ENCODE measurements at regions not wholly inside any gene's neighbourhood (a gene's known extent, or its start where the extent isn't known, plus 50 kb on each side); places are given as distances from the start of the nearest gene placed in this dataset.

DNA sequence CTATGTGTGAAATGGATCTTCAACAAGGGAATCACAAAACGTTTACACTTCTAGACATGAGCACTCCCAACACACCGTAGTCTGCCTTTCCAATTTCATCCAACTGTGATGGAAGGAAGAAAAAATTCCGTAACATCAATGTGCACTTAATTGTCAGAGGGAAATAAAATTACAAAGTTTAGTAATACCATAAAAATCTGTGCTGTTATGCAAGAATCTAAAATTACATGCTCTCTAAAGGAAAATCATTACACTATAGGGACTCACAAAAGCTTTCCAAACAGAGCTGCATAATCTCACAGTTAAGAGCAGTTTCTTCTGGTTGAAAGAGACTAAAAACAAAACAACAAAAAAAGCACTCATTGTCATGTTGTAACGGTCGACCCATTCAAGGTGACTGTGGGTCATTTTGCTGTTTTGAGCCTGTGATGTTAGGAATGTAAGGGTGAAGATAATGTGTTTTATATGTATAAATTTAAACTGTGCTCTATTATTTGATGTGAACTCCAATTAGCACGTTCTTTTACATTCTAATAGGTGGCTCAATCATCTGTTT, 698.0 kb downstream of the TDRD15 start (continued):
- TF ChIP-seq, protein P1, sequence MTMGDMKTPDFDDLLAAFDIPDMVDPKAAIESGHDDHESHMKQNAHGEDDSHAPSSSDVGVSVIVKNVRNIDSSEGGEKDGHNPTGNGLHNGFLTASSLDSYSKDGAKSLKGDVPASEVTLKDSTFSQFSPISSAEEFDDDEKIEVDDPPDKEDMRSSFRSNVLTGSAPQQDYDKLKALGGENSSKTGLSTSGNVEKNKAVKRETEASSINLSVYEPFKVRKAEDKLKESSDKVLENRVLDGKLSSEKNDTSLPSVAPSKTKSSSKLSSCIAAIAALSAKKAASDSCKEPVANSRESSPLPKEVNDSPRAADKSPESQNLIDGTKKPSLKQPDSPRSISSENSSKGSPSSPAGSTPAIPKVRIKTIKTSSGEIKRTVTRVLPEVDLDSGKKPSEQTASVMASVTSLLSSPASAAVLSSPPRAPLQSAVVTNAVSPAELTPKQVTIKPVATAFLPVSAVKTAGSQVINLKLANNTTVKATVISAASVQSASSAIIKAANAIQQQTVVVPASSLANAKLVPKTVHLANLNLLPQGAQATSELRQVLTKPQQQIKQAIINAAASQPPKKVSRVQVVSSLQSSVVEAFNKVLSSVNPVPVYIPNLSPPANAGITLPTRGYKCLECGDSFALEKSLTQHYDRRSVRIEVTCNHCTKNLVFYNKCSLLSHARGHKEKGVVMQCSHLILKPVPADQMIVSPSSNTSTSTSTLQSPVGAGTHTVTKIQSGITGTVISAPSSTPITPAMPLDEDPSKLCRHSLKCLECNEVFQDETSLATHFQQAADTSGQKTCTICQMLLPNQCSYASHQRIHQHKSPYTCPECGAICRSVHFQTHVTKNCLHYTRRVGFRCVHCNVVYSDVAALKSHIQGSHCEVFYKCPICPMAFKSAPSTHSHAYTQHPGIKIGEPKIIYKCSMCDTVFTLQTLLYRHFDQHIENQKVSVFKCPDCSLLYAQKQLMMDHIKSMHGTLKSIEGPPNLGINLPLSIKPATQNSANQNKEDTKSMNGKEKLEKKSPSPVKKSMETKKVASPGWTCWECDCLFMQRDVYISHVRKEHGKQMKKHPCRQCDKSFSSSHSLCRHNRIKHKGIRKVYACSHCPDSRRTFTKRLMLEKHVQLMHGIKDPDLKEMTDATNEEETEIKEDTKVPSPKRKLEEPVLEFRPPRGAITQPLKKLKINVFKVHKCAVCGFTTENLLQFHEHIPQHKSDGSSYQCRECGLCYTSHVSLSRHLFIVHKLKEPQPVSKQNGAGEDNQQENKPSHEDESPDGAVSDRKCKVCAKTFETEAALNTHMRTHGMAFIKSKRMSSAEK (CRISPR knock-in tag; IDR thresholded peaks at IDR 0.05; ENCODE audit: borderline replicate concordance) = no peak
- TF ChIP-seq IRF2 (CRISPR knock-in tag; IDR thresholded peaks at IDR 0.05; ENCODE audit: borderline replicate concordance, low read depth) = no peak
- TF ChIP-seq TP53 (CRISPR knock-in tag; IDR thresholded peaks at IDR 0.05) = no peak

DNA sequence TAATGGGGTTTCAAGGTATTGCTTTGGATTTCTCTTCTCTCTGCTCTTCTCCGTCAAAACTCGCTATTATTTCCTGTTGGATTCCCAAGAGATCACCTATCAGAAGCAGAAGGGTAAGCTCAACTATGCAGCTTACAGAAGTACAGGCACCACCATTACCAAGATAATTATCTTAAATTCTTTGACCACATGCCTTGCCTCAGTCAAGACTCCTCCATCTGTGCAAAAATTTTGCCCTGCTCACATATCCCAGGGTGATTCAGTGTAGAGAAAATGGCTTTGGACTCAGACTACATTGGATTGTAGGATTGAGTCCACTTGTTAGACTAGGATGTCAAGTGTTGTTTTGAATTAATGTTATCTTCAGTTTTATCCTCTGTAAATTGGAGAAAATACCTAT, 698.7 kb downstream of the TDRD15 start:
- Mint-ChIP-seq H3K4me1 (peaks cover 33% of the 10 kb centered on the region), H3K27ac (no peak overlapping the region), H3K27me3 (ENCODE audit: low read depth) (no peaks in the 10 kb centered on the region), H3K36me3 (no peaks in the 10 kb centered on the region), H3K4me3 (no peak overlapping the region), H3K9me3 (peaks cover 4% of the 10 kb centered on the region)
- CTCF ChIA-PET = no interaction called here
- TF ChIP-seq, protein P2, sequence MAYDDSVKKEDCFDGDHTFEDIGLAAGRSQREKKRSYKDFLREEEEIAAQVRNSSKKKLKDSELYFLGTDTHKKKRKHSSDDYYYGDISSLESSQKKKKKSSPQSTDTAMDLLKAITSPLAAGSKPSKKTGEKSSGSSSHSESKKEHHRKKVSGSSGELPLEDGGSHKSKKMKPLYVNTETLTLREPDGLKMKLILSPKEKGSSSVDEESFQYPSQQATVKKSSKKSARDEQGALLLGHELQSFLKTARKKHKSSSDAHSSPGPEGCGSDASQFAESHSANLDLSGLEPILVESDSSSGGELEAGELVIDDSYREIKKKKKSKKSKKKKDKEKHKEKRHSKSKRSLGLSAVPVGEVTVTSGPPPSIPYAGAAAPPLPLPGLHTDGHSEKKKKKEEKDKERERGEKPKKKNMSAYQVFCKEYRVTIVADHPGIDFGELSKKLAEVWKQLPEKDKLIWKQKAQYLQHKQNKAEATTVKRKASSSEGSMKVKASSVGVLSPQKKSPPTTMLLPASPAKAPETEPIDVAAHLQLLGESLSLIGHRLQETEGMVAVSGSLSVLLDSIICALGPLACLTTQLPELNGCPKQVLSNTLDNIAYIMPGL (CRISPR knock-in tag; IDR thresholded peaks at IDR 0.05) = no peak
- TF ChIP-seq CBFB (CRISPR knock-in tag; IDR thresholded peaks at IDR 0.05; ENCODE audit: low read depth) (no peak), SMAD4 (CRISPR knock-in tag; IDR thresholded peaks at IDR 0.05) (no peak), ZNF671 (CRISPR knock-in tag; IDR thresholded peaks at IDR 0.05) (no peak), ZNF219 (CRISPR knock-in tag; IDR thresholded peaks at IDR 0.05; ENCODE audit: borderline replicate concordance) (no peak), EMX1 (CRISPR knock-in tag; IDR thresholded peaks at IDR 0.05) (no peak), ZNF121 (CRISPR knock-in tag; IDR thresholded peaks at IDR 0.05) (no peak), JAZF1 (CRISPR knock-in tag; IDR thresholded peaks at IDR 0.05) (no peak)
- TF ChIP-seq, protein P3, sequence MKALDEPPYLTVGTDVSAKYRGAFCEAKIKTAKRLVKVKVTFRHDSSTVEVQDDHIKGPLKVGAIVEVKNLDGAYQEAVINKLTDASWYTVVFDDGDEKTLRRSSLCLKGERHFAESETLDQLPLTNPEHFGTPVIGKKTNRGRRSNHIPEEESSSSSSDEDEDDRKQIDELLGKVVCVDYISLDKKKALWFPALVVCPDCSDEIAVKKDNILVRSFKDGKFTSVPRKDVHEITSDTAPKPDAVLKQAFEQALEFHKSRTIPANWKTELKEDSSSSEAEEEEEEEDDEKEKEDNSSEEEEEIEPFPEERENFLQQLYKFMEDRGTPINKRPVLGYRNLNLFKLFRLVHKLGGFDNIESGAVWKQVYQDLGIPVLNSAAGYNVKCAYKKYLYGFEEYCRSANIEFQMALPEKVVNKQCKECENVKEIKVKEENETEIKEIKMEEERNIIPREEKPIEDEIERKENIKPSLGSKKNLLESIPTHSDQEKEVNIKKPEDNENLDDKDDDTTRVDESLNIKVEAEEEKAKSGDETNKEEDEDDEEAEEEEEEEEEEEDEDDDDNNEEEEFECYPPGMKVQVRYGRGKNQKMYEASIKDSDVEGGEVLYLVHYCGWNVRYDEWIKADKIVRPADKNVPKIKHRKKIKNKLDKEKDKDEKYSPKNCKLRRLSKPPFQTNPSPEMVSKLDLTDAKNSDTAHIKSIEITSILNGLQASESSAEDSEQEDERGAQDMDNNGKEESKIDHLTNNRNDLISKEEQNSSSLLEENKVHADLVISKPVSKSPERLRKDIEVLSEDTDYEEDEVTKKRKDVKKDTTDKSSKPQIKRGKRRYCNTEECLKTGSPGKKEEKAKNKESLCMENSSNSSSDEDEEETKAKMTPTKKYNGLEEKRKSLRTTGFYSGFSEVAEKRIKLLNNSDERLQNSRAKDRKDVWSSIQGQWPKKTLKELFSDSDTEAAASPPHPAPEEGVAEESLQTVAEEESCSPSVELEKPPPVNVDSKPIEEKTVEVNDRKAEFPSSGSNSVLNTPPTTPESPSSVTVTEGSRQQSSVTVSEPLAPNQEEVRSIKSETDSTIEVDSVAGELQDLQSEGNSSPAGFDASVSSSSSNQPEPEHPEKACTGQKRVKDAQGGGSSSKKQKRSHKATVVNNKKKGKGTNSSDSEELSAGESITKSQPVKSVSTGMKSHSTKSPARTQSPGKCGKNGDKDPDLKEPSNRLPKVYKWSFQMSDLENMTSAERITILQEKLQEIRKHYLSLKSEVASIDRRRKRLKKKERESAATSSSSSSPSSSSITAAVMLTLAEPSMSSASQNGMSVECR (CRISPR knock-in tag; IDR thresholded peaks at IDR 0.05; ENCODE audit: borderline replicate concordance) = no peak
- TF ChIP-seq, protein P4, sequence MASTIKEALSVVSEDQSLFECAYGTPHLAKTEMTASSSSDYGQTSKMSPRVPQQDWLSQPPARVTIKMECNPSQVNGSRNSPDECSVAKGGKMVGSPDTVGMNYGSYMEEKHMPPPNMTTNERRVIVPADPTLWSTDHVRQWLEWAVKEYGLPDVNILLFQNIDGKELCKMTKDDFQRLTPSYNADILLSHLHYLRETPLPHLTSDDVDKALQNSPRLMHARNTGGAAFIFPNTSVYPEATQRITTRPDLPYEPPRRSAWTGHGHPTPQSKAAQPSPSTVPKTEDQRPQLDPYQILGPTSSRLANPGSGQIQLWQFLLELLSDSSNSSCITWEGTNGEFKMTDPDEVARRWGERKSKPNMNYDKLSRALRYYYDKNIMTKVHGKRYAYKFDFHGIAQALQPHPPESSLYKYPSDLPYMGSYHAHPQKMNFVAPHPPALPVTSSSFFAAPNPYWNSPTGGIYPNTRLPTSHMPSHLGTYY (CRISPR knock-in tag; IDR thresholded peaks at IDR 0.05) = no peak
- TF ChIP-seq, protein P5, sequence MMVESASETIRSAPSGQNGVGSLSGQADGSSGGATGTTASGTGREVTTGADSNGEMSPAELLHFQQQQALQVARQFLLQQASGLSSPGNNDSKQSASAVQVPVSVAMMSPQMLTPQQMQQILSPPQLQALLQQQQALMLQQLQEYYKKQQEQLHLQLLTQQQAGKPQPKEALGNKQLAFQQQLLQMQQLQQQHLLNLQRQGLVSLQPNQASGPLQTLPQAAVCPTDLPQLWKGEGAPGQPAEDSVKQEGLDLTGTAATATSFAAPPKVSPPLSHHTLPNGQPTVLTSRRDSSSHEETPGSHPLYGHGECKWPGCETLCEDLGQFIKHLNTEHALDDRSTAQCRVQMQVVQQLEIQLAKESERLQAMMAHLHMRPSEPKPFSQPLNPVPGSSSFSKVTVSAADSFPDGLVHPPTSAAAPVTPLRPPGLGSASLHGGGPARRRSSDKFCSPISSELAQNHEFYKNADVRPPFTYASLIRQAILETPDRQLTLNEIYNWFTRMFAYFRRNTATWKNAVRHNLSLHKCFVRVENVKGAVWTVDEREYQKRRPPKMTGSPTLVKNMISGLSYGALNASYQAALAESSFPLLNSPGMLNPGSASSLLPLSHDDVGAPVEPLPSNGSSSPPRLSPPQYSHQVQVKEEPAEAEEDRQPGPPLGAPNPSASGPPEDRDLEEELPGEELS (CRISPR knock-in tag; IDR thresholded peaks at IDR 0.05) = no peak
- TF ChIP-seq, protein P6, sequence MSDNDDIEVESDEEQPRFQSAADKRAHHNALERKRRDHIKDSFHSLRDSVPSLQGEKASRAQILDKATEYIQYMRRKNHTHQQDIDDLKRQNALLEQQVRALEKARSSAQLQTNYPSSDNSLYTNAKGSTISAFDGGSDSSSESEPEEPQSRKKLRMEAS (CRISPR knock-in tag; IDR thresholded peaks at IDR 0.05) = no peak
- POLR2A ChIA-PET = no interaction called here
- ATAC-seq = no peak; the same call in 1 of the 2 replicates
- DNase-seq (ENCODE audit: low spot score) = no peak

All from WTC11 (cell line).